WTC11 (cell line): ENCODE measurements at regions not wholly inside any gene's neighbourhood (a gene's known extent, or its start where the extent isn't known, plus 50 kb on each side); places are given as distances from the start of the nearest gene placed in this dataset.

Experiments
- ATAC-seq: fragments of 200-7000 bp; cut with Tn5 transposase; 2 replicates; pipeline ENCODE4 v1.10.0; 2021; ENCODE audit warnings: mild to moderate bottlenecking, moderate library complexity
- CTCF ChIA-PET: fragments of 300-600 bp; sonication (Branson Sonifier 250); formaldehyde crosslinking; loops from one replicate; lab custom pipeline; 2021; ENCODE audit warnings: antibody characterized with exemption; lab: Charles Lee
- POLR2A ChIA-PET: fragments of 350-600 bp; sonication (Branson Sonifier 250); formaldehyde crosslinking; loops from one replicate; lab custom pipeline; 2021; ENCODE audit warnings: antibody characterized with exemption; lab: Charles Lee
- DNase-seq: peaks from one replicate; pipeline ENCODE4 v3.0.0; 2021; ENCODE audit warnings: low spot score
- H3K27ac Mint-ChIP-seq: 2 replicates; pipeline ENCODE4 v1.8.0; 2021; ENCODE audit warnings: mixed read lengths
- H3K27me3 Mint-ChIP-seq: 2 replicates; pipeline ENCODE4 v1.8.0; 2021; ENCODE audit warnings: low read depth, mild to moderate bottlenecking, moderate library complexity, mixed read lengths
- H3K36me3 Mint-ChIP-seq: 2 replicates; pipeline ENCODE4 v1.8.0; 2021; ENCODE audit warnings: mixed read lengths
- H3K4me1 Mint-ChIP-seq: 2 replicates; pipeline ENCODE4 v1.8.0; 2022; ENCODE audit warnings: mixed read lengths
- H3K4me3 Mint-ChIP-seq: 2 replicates; pipeline ENCODE4 v1.8.0; 2021; ENCODE audit warnings: mild to moderate bottlenecking, moderate library complexity, mixed read lengths
- H3K9me3 Mint-ChIP-seq: 2 replicates; pipeline ENCODE4 v1.8.0; 2021; ENCODE audit warnings: mixed read lengths
- AR ChIP-seq: fragments of 250-450 bp; sonication (Bioruptor Pico); IDR thresholded peaks from 2 replicates; pipeline ENCODE4 v1.9.0; 2021; ENCODE audit warnings: mild to moderate bottlenecking
- ATF1 ChIP-seq: sonication (generic); formaldehyde crosslinking; IDR thresholded peaks from 2 replicates; pipeline ENCODE4 v1.8.1; 2023; ENCODE audit warnings: mild to moderate bottlenecking, moderate library complexity, missing genetic modification reagents
- CBFB ChIP-seq: sonication (generic); formaldehyde crosslinking; IDR thresholded peaks from 2 replicates; pipeline ENCODE4 v1.8.1; 2022; ENCODE audit warnings: mild to moderate bottlenecking, low read depth, missing genetic modification reagents
- EMX1 ChIP-seq: fragments of 250-450 bp; sonication (Bioruptor Pico); IDR thresholded peaks from 2 replicates; pipeline ENCODE4 v1.8.0; 2021; ENCODE audit warnings: mild to moderate bottlenecking
- ETV6 ChIP-seq: sonication (generic); formaldehyde crosslinking; IDR thresholded peaks from 2 replicates; pipeline ENCODE4 v1.8.1; 2022; ENCODE audit warnings: mild to moderate bottlenecking, missing genetic modification reagents
- FOXK1 ChIP-seq: sonication (generic); formaldehyde crosslinking; IDR thresholded peaks from 2 replicates; pipeline ENCODE4 v1.8.0; 2022; ENCODE audit warnings: mild to moderate bottlenecking, moderate library complexity, missing genetic modification reagents
- GTF2I ChIP-seq: fragments of 250-450 bp; sonication (Bioruptor Pico); conservative IDR thresholded peaks from 2 replicates; pipeline ENCODE4 v1.4.0; 2021; ENCODE audit warnings: mild to moderate bottlenecking
- HMGXB4 ChIP-seq: sonication (generic); formaldehyde crosslinking; IDR thresholded peaks from 2 replicates; pipeline ENCODE4 v1.8.1; 2023; ENCODE audit warnings: mild to moderate bottlenecking, moderate library complexity, missing genetic modification reagents
- IRF2 ChIP-seq: sonication (generic); formaldehyde crosslinking; IDR thresholded peaks from 2 replicates; pipeline ENCODE4 v1.8.0; 2022; ENCODE audit warnings: low read depth, missing genetic modification reagents, borderline replicate concordance
- JUN ChIP-seq: sonication (generic); formaldehyde crosslinking; IDR thresholded peaks from 2 replicates; pipeline ENCODE4 v1.8.0; 2023; ENCODE audit warnings: mild to moderate bottlenecking, missing genetic modification reagents
- KAT7 ChIP-seq: sonication (generic); formaldehyde crosslinking; IDR thresholded peaks from 2 replicates; pipeline ENCODE4 v1.8.1; 2023; ENCODE audit warnings: missing genetic modification reagents, mild to moderate bottlenecking, borderline replicate concordance
- MLX ChIP-seq: sonication (generic); formaldehyde crosslinking; IDR thresholded peaks from 2 replicates; pipeline ENCODE4 v1.8.1; 2023; ENCODE audit warnings: mild to moderate bottlenecking, missing genetic modification reagents, moderate library complexity
- MXD4 ChIP-seq: fragments of 250-450 bp; sonication (Bioruptor Pico); IDR thresholded peaks from 2 replicates; pipeline ENCODE4 v1.8.0; 2021; ENCODE audit warnings: mild to moderate bottlenecking, moderate library complexity, borderline replicate concordance
- NR2C2 ChIP-seq: sonication (generic); formaldehyde crosslinking; IDR thresholded peaks from 2 replicates; pipeline ENCODE4 v1.8.0; 2022; ENCODE audit warnings: mild to moderate bottlenecking, missing genetic modification reagents
- RORB ChIP-seq: fragments of 250-450 bp; sonication (Bioruptor Pico); IDR thresholded peaks from 2 replicates; pipeline ENCODE4 v1.9.0; 2021; ENCODE audit warnings: mild to moderate bottlenecking
- SP1 ChIP-seq: sonication (generic); formaldehyde crosslinking; conservative IDR thresholded peaks from 2 replicates; pipeline ENCODE4 v1.8.1; 2022; ENCODE audit warnings: missing genetic modification reagents
- TP53 ChIP-seq: sonication (generic); formaldehyde crosslinking; IDR thresholded peaks from 2 replicates; pipeline ENCODE4 v1.8.1; 2023; ENCODE audit warnings: mild to moderate bottlenecking, missing genetic modification reagents
- USF2 ChIP-seq: sonication (generic); formaldehyde crosslinking; IDR thresholded peaks from 2 replicates; pipeline ENCODE4 v1.8.1; 2023; ENCODE audit warnings: mild to moderate bottlenecking, missing genetic modification reagents, moderate library complexity
- ZNF532 ChIP-seq: fragments of 250-450 bp; sonication (Bioruptor Pico); IDR thresholded peaks from 2 replicates; pipeline ENCODE4 v1.9.0; 2021; ENCODE audit warnings: mild to moderate bottlenecking, borderline replicate concordance

- ChIA-PET CTCF (interaction anchor here (0.6 kb wide), 1 partner anchor 369 kb away, joined by 3 read pairs; no protein-coding TSS in a partner anchor), POLR2A (no interaction called here)
- H3K27me3 Mint-ChIP-seq, result no peaks in the 10 kb centered on the region; the same call in 1 of the 2 replicates
- ATAC-seq, result peak; percentile 30; the same call in 1 of the 2 replicates
- H3K4me1 Mint-ChIP-seq, result peaks cover 3% of the 10 kb centered on the region; the same call in 1 of the 2 replicates
- no peak for TF ChIP-seq ETV6
- no peak for TF ChIP-seq USF2 (CRISPR knock-in tag)
- no peak for TF ChIP-seq JUN (CRISPR knock-in tag)
- no peak for TF ChIP-seq NR2C2
- no peak for TF ChIP-seq KAT7 (CRISPR knock-in tag)
- TF ChIP-seq RORB (CRISPR knock-in tag), result no peak
- no peak overlapping the region for H3K4me3 Mint-ChIP-seq
- no peak overlapping the region for H3K27ac Mint-ChIP-seq
- peaks cover 49% of the 10 kb centered on the region for H3K9me3 Mint-ChIP-seq
- no peak for DNase-seq
- peaks cover 41% of the 10 kb centered on the region for H3K36me3 Mint-ChIP-seq
These were observed 997.6 kb upstream of the ATXN8OS start for GRCh38 chr13:69109891-69110525.

- ChIA-PET POLR2A (no interaction called here), CTCF (no interaction called here)
- TF ChIP-seq AR (CRISPR knock-in tag) (no peak), SP1 (CRISPR knock-in tag) (no peak), GTF2I (CRISPR knock-in tag) (no peak), EMX1 (CRISPR knock-in tag) (no peak), MLX (CRISPR knock-in tag) (no peak), JUN (CRISPR knock-in tag) (no peak), ATF1 (CRISPR knock-in tag) (no peak), TP53 (no peak), MXD4 (no peak), HMGXB4 (no peak), FOXK1 (CRISPR knock-in tag) (no peak), CBFB (CRISPR knock-in tag) (no peak)
- Mint-ChIP-seq H3K27ac (no peak overlapping the region), H3K4me1 (peaks cover 3% of the 10 kb centered on the region; the same call in 1 of the 2 replicates), H3K27me3 (no peaks in the 10 kb centered on the region; the same call in 1 of the 2 replicates), H3K9me3 (peaks cover 57% of the 10 kb centered on the region), H3K4me3 (no peak overlapping the region), H3K36me3 (peaks cover 41% of the 10 kb centered on the region)
- ATAC-seq, result no peak
- no peak for DNase-seq
These were observed 999.1 kb upstream of the ATXN8OS start for GRCh38 chr13:69108486-69108885.

GRCh38 chr13:69107436-69107835, 1000.2 kb upstream of the ATXN8OS start:
- peaks cover 41% of the 10 kb centered on the region for H3K36me3 Mint-ChIP-seq
- no peaks in the 10 kb centered on the region; the same call in 1 of the 2 replicates for H3K27me3 Mint-ChIP-seq
- H3K9me3 Mint-ChIP-seq, result peaks cover 61% of the 10 kb centered on the region
- ATAC-seq, result no peak
- ChIA-PET POLR2A (no interaction called here), CTCF (no interaction called here)
- H3K4me3 Mint-ChIP-seq, result no peak overlapping the region
- peaks cover 3% of the 10 kb centered on the region; the same call in 1 of the 2 replicates for H3K4me1 Mint-ChIP-seq
- DNase-seq, result no peak
- H3K27ac Mint-ChIP-seq, result no peak overlapping the region
- TF ChIP-seq ZNF532 (CRISPR knock-in tag), result no peak
- no peak for TF ChIP-seq HMGXB4
- no peak for TF ChIP-seq IRF2 (CRISPR knock-in tag)
- TF ChIP-seq EMX1 (CRISPR knock-in tag), result no peak
